ENCODE measurements at regions not wholly inside any gene's neighbourhood (a gene's known extent, or its start where the extent isn't known, plus 50 kb on each side); places are given as distances from the start of the nearest gene placed in this dataset.

GRCh38 chr16:51716195-51716594 lies 565.1 kb upstream of the SALL1 start (continued):
- TF ChIP-seq, protein P1, sequence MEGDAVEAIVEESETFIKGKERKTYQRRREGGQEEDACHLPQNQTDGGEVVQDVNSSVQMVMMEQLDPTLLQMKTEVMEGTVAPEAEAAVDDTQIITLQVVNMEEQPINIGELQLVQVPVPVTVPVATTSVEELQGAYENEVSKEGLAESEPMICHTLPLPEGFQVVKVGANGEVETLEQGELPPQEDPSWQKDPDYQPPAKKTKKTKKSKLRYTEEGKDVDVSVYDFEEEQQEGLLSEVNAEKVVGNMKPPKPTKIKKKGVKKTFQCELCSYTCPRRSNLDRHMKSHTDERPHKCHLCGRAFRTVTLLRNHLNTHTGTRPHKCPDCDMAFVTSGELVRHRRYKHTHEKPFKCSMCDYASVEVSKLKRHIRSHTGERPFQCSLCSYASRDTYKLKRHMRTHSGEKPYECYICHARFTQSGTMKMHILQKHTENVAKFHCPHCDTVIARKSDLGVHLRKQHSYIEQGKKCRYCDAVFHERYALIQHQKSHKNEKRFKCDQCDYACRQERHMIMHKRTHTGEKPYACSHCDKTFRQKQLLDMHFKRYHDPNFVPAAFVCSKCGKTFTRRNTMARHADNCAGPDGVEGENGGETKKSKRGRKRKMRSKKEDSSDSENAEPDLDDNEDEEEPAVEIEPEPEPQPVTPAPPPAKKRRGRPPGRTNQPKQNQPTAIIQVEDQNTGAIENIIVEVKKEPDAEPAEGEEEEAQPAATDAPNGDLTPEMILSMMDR (conservative IDR thresholded peaks at IDR 0.05; ENCODE audit: low read depth in 2 of 2), result no peak

DNA sequence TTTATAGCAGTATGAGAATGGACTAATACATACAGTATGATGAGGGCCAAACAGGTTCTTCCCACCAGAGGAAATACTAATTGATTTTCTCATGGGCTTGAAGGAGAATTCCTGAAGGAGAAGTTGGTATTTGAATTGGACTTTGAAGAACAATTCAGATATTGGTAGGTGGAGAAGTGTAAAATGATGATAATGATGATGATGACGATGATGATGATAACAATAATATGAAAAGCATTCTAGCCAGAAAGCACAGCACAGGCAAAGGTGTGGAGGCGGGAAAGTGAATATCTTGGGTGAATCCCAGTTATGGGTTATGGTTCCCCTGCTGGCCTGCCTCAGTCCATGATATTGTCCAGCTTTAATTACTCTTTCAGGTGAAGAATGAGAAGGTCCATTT lies 562.4 kb upstream of the SALL1 start:
- H3K27ac ChIP-seq (ENCODE audit: low read depth), result no peak overlapping the region
- Mint-ChIP-seq H3K4me1 (peaks cover 2% of the 10 kb centered on the region; the same call in 1 of the 3 replicates), H3K27ac (no peak overlapping the region), H3K36me3 (ENCODE audit: low read depth) (no peaks in the 10 kb centered on the region), H3K9me3 (no peaks in the 10 kb centered on the region), H3K27me3 (ENCODE audit: insufficient read depth, low read depth, poor library complexity) (peaks cover 4% of the 10 kb centered on the region), H3K4me3 (no peak overlapping the region)
- no peaks in the 10 kb centered on the region for H4K20me1 ChIP-seq (replicated peaks; ENCODE audit: insufficient read depth)
- no peak overlapping the region for H3K4me2 ChIP-seq
- H3K4me3 ChIP-seq, result no peak overlapping the region
- DNase-seq (ENCODE audit: low spot score), result no peak
- ATAC-seq, result no peak
- H2AFZ ChIP-seq, result no peak overlapping the region
- no peaks in the 10 kb centered on the region for H3F3A ChIP-seq (replicated peaks; ENCODE audit: low read depth)
- H3K79me2 ChIP-seq (replicated peaks; ENCODE audit: insufficient read depth), result no peaks in the 10 kb centered on the region
- no peaks in the 10 kb centered on the region for H3K4me1 ChIP-seq (ENCODE audit: insufficient read depth)
- H3K36me3 ChIP-seq (ENCODE audit: insufficient read depth), result no peaks in the 10 kb centered on the region
- peaks cover 4% of the 10 kb centered on the region; the same call in 1 of the 2 replicates for H3K9me2 ChIP-seq (ENCODE audit: insufficient read depth)
- no peak for TF ChIP-seq EZH2 (IDR thresholded peaks at IDR 0.05; ENCODE audit: low read depth, unreplicated experiment)
- no peak for TF ChIP-seq EZH2phosphoT487 (IDR thresholded peaks at IDR 0.05; ENCODE audit: unreplicated experiment)
- no peaks in the 10 kb centered on the region for H3K27me3 ChIP-seq (ENCODE audit: insufficient read depth)

GRCh38 chr16:51710905-51711563 lies 560.0 kb upstream of the SALL1 start:
- ATAC-seq, result no peak
- peaks cover 6% of the 10 kb centered on the region for H3K27me3 Mint-ChIP-seq (ENCODE audit: insufficient read depth, low read depth, poor library complexity)
- H3K9me2 ChIP-seq (ENCODE audit: insufficient read depth), result peaks cover 5% of the 10 kb centered on the region; the same call in 1 of the 2 replicates
- TF ChIP-seq, protein P2, sequence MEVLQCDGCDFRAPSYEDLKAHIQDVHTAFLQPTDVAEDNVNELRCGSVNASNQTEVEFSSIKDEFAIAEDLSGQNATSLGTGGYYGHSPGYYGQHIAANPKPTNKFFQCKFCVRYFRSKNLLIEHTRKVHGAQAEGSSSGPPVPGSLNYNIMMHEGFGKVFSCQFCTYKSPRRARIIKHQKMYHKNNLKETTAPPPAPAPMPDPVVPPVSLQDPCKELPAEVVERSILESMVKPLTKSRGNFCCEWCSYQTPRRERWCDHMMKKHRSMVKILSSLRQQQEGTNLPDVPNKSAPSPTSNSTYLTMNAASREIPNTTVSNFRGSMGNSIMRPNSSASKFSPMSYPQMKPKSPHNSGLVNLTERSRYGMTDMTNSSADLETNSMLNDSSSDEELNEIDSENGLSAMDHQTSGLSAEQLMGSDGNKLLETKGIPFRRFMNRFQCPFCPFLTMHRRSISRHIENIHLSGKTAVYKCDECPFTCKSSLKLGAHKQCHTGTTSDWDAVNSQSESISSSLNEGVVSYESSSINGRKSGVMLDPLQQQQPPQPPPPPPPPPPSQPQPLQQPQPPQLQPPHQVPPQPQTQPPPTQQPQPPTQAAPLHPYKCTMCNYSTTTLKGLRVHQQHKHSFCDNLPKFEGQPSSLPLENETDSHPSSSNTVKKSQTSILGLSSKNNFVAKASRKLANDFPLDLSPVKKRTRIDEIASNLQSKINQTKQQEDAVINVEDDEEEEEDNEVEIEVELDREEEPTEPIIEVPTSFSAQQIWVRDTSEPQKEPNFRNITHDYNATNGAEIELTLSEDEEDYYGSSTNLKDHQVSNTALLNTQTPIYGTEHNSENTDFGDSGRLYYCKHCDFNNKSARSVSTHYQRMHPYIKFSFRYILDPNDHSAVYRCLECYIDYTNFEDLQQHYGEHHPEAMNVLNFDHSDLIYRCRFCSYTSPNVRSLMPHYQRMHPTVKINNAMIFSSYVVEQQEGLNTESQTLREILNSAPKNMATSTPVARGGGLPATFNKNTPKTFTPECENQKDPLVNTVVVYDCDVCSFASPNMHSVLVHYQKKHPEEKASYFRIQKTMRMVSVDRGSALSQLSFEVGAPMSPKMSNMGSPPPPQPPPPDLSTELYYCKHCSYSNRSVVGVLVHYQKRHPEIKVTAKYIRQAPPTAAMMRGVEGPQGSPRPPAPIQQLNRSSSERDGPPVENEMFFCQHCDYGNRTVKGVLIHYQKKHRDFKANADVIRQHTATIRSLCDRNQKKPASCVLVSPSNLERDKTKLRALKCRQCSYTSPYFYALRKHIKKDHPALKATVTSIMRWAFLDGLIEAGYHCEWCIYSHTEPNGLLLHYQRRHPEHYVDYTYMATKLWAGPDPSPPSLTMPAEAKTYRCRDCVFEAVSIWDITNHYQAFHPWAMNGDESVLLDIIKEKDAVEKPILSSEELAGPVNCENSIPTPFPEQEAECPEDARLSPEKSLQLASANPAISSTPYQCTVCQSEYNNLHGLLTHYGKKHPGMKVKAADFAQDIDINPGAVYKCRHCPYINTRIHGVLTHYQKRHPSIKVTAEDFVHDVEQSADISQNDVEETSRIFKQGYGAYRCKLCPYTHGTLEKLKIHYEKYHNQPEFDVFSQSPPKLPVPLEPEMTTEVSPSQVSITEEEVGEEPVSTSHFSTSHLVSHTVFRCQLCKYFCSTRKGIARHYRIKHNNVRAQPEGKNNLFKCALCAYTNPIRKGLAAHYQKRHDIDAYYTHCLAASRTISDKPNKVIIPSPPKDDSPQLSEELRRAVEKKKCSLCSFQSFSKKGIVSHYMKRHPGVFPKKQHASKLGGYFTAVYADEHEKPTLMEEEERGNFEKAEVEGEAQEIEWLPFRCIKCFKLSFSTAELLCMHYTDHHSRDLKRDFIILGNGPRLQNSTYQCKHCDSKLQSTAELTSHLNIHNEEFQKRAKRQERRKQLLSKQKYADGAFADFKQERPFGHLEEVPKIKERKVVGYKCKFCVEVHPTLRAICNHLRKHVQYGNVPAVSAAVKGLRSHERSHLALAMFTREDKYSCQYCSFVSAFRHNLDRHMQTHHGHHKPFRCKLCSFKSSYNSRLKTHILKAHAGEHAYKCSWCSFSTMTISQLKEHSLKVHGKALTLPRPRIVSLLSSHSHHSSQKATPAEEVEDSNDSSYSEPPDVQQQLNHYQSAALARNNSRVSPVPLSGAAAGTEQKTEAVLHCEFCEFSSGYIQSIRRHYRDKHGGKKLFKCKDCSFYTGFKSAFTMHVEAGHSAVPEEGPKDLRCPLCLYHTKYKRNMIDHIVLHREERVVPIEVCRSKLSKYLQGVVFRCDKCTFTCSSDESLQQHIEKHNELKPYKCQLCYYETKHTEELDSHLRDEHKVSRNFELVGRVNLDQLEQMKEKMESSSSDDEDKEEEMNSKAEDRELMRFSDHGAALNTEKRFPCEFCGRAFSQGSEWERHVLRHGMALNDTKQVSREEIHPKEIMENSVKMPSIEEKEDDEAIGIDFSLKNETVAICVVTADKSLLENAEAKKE (CRISPR knock-in tag; IDR thresholded peaks at IDR 0.05), result no peak
- TF ChIP-seq STAT1 (IDR thresholded peaks at IDR 0.05; ENCODE audit: unreplicated experiment) (no peak), ZNF331 (CRISPR knock-in tag; IDR thresholded peaks at IDR 0.05; ENCODE audit: low read depth) (no peak), REST (IDR thresholded peaks at IDR 0.05; ENCODE audit: unreplicated experiment) (no peak), CREB1 (CRISPR knock-in tag; IDR thresholded peaks at IDR 0.05; ENCODE audit: low read depth) (no peak)

More at GRCh38 chr16:51710905-51711563, 560.0 kb upstream of the SALL1 start:
- Histone ChIP-seq H3K4me2 (no peak overlapping the region), H3K27me3 (ENCODE audit: insufficient read depth) (no peaks in the 10 kb centered on the region), H4K20me1 (replicated peaks; ENCODE audit: insufficient read depth) (no peaks in the 10 kb centered on the region), H2AFZ (no peak overlapping the region), H3K27ac (ENCODE audit: low read depth) (no peak overlapping the region), H3K79me2 (replicated peaks; ENCODE audit: insufficient read depth) (no peaks in the 10 kb centered on the region), H3K4me3 (no peak overlapping the region), H3K36me3 (ENCODE audit: insufficient read depth) (no peaks in the 10 kb centered on the region), H3F3A (replicated peaks; ENCODE audit: low read depth) (no peaks in the 10 kb centered on the region), H3K4me1 (ENCODE audit: insufficient read depth) (peaks cover 12% of the 10 kb centered on the region; the same call in 1 of the 2 replicates)
- peaks cover 15% of the 10 kb centered on the region for H3K9me3 Mint-ChIP-seq
- peaks cover 14% of the 10 kb centered on the region; the same call in 2 of the 3 replicates for H3K36me3 Mint-ChIP-seq (ENCODE audit: low read depth)
- DNase-seq (ENCODE audit: low spot score), result no peak
- peaks cover 13% of the 10 kb centered on the region; the same call in 2 of the 3 replicates for H3K4me1 Mint-ChIP-seq
- no peak overlapping the region for H3K4me3 Mint-ChIP-seq
- no peak overlapping the region for H3K27ac Mint-ChIP-seq
